NOMO-1 treated with dmso at 0.1 percent for 144 hours (cell line): ENCODE measurements at regions not wholly inside any gene's neighbourhood (a gene's known extent, or its start where the extent isn't known, plus 50 kb on each side); places are given as distances from the start of the nearest gene placed in this dataset.

Experiments used
- DNase-seq: peaks from one replicate; lab custom pipeline; 2025; ENCODE audit not compliant: unreplicated experiment; lab: John Stamatoyannopoulos, UW

DNA sequence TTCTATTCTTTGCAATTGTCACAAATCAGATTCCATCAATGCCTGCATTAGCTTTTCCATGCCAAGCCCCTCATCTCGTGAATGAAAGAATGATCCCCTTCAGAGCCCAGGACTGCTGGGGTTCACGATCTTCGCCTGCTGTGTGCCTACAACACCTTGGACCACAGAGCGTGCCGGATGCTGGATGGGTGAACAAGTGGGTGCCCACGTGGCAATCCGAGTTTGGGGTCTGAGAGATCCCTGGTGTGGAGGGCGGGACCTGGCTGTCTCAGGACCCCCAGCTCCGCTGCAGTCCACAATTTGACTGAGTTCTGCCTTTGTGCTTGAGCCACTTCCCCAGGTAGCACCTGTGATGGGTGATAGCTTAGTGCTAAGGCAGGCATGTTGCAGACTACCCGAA is 317.0 kb downstream of the GALR1 start:
- no peak for DNase-seq

- no peak for DNase-seq
Observed at GRCh38 chr18:77567205-77567604, 317.6 kb downstream of the GALR1 start.

GRCh38 chr18:77571743-77572142 is 322.1 kb downstream of the GALR1 start:
- DNase-seq, result no peak

DNA sequence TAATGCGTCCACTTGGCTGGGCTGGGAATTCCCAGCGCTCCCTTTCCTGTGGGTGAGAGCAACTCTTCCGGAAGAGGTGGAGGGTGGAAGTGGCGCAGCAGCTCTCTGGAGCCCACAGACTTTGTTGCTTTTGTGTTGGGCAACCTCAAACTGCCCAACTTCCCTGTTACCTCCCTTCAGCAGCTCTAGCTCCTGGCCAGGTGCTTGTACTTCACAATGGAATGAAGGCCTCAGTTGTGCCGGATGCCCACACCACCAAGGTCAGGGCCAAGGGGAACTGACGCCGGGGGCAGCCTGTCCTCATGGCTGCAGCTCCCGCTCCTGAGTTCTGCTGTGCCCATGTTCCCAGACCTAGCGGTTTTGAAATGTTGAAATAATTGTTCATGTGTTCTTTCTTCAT is 322.9 kb downstream of the GALR1 start:
- DNase-seq, result peak; percentile 82

DNA sequence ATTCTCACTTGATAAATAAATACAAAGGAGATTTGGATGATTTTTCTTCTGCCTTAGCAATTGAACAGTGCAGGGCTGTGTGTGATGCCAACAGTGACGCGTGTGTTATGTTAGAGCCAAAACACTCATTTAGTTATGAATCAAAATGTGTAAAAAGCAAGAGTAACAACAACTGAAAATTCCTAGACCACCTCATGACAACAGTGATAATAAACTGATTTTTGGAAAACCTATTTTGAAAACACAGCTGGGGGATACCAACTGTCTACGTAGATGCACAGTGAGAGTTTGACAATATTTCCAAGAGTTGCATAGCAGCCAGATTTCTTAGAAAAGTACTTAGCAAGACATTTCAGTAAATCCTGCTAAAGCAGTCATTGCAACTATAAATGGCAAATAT is 323.9 kb downstream of the GALR1 start:
- no peak for DNase-seq

DNA sequence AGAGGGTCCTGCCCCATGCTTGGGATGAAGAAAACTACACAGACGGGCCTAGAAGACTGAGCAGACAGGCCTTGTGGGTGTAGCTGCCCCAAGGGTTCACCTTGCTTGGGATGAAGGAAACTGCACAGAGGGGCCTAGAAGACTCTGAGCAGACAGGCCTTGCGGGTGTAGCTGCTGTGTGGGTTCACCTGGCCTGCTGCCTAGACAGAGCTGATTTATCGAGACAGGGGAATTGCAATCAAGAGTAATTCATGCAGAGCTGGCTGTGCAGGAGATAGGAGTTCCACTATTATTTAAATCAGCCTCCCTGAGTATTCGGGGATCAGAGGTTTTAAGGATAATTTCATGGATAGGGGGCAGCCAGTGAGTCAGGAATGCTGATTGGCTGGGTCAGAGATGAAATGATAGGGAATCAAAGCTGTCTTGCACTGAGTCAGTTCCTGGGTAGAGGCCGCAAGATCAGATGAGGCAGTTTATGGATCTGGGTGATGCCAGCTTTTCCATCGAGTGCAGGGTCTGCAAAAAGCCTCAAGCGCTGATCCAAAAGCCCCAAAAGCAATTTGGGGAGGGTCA is 341.4 kb downstream of the GALR1 start:
- DNase-seq, result no peak

DNA sequence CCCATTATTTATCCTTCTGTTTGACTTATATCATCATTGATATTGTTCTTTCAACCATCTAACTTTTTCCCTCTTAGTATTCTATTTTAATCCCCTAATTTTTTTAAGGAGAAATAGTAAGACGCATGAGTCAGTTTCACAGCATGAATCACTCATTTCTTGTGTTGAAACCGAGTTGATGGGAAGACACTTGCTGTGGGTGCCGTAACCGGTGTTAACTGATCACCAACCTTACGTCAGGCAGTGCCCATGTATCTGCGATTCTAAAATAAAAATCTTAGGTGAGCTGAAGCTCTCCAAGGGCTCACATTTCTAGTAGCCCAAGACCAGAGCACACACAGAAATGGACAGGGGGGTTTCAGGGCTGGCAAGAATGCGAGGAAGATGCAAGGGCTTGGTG is 348.1 kb downstream of the GALR1 start:
- DNase-seq, result no peak

DNA sequence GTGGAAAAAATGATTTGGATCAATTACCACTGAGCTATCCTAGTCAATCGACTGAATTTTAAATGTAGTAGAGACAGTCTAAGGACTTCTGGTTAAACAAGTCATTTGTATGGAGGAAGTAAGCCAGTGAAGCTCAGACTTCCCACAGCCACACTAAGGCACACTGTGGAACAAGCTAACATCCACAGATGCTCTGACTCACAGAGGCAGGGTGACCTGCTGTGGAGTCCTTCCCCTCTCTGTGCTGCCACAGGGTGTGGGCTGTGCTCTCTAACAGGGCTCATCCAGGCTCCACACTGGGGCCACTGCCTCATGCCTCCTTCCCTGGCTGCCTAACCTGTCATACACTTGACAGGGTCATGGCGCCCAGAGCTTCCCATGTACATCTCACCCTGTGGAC is 351.0 kb downstream of the GALR1 start:
- DNase-seq, result no peak

GRCh38 chr18:77601567-77601966 is 351.9 kb downstream of the GALR1 start:
- DNase-seq, result no peak

GRCh38 chr18:77607087-77607486 is 357.4 kb downstream of the GALR1 start:
- no peak for DNase-seq

GRCh38 chr18:77608807-77609206 is 359.2 kb downstream of the GALR1 start:
- no peak for DNase-seq

- no peak for DNase-seq
Observed at GRCh38 chr18:77617694-77618093, 368.0 kb downstream of the GALR1 start.

DNA sequence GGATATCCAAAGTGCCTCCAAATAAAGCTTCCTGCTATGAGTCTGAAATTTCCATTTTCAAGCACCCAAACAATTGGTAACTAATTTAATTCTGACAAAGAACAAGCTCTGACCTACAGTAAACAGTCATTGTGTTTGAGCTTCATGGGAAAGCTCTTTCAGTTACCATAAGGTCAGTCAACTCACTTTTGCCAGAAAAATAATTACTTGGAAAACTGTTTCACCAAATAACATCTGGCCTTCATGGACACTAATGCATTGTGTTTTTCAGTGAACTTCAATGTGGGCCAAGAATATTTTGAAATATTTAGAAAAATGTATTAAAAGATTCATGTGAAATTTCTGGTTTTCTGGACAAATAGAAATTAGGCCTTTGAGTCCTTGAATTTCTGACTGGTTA is 369.9 kb downstream of the GALR1 start:
- no peak for DNase-seq

GRCh38 chr18:77622009-77622692 is 372.5 kb downstream of the GALR1 start:
- DNase-seq, result no peak

DNA sequence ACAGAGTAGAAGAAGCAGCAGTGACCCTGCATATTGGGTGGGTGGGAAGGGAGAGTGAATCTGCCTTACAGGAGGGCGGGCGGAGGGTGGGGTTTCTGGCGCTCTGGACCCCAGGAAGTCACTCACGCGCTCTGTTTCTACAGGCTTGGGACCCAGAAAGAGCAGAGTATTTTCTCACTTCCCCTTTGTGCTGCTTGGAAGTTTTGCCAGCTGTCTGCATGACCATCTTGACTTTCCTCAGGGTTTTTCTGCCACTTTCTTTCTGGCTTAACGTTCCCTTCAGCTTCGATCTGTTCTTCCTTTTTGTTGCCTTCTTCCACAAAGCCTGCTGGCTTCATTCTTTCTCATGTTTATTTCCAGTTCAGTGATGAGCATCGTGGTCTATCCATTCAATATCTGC is 383.1 kb downstream of the GALR1 start:
- peak; percentile 19 for DNase-seq

DNA sequence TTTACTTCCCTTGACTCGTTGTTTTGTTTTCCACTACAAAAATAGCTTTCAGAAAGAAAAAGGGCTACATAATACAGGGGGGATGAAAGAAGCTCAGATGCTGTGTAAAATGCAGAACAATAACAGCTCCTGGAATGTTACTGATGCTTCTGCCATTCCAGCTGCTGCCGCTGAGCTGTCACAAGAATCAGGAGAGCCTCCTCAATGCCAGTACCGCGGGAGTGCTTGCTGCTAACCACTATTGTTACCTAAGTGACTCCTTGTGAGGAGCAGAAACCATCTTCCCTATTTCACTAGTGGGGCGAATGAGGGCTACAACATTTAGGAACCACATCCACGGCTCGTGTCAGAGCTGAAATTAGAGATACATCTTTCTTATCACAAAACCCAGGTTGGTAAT is 384.8 kb downstream of the GALR1 start:
- no peak for DNase-seq

DNA sequence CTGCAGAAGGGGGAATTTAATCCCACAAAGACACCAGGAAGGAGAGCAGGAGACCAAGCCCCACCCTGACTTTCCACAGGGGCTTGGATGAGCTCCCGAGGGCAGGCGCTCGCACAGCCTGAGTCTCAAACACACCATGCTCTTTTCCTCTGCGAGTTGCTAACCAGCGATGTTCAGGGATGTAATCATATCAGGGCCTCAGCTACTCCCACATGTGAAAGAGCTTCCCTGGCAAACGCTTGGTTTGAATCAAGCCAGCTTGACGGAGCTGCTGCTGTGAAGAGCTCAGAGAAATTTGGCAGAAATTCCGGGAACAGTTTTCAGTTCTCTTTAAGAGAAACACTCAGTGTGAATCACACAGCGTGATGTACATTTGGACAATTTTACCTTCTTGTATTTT is 385.8 kb downstream of the GALR1 start:
- DNase-seq, result no peak

GRCh38 chr18:77635858-77636257 is 386.2 kb downstream of the GALR1 start:
- DNase-seq, result no peak

- no peak for DNase-seq
Observed at GRCh38 chr18:77645170-77645872, 395.7 kb downstream of the GALR1 start.

DNA sequence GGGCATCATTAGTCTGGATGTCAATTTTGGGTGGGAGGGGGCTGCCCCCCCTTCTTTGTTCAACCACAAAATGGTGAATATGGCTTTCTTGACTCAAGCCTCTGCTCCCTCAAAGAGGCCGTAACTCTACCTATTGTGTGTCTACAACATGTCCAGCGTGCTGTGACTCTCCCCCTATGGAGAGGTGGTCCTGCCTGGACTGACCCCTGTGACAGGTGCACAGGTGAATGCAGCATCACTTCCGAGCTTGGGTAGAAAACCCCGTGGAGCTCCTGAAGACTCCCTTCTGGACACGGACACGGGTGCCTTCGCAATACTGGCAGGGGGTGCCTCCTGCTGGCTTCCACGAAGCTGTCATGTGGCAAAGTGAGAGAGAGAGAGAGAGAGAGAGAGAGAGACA is 397.8 kb downstream of the GALR1 start:
- no peak for DNase-seq

DNA sequence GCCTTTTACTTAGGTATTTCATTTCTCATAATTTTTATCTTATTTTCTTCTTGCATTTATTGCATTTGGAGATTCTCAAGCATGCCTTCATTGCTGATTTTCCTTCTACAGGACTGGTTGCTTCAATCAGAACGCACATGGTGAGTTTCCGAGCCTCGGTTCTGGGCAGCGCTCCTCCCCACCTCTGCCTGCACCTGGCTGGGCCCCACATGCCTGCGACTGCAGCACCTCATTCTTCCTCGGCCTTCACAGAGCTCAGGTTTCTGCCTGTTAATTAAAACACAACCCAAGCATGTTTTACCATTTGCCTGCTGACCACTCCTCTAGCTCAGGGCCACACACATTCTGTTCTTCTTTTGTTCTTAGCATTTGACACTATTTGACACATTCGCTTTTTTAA is 398.8 kb downstream of the GALR1 start:
- DNase-seq, result no peak

DNA sequence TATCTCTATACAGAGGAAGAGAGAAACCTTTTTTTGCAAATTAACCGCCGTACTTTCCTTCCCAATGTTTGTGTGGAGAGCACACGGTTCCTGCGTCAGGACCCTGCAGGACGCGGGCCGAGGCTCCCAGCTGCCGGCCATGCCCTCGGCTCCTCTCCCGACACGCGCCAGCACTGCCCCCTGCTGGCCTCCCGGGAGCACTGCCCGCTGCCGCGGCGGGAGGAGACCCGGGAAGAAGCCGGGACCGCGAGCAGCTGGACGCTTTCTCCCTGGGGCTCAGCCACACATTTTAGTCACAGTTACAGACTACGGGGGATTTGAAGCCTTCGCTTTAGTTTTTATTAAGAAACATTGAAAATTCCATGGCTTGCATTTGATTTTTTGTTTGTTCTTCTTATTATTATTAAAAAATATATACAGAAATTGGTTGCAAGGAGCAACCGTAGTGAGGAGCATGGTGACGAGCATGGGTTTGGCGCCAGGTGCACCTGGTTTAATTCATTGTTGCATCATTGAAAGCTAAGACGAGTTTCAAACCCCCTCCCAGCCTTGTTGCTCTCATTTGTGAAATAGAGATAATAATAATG is 401.2 kb downstream of the GALR1 start:
- peak; percentile 5 for DNase-seq
